ENCODE measurements at regions not wholly inside any gene's neighbourhood (a gene's known extent, or its start where the extent isn't known, plus 50 kb on each side); places are given as distances from the start of the nearest gene placed in this dataset.

- H2BK15ac ChIP-seq (ENCODE audit: low read depth, low read length), result no peak overlapping the region
- no peaks in the 10 kb centered on the region for H3K4me1 ChIP-seq (ENCODE audit: insufficient read depth, low read length)
- no peaks in the 10 kb centered on the region for H3K79me1 ChIP-seq (ENCODE audit: insufficient read depth, low read depth, low read length, poor library complexity, severe bottlenecking)
- H3K4ac ChIP-seq (ENCODE audit: low read depth, low read length), result no peak overlapping the region
- no peak overlapping the region for H2AFZ ChIP-seq (ENCODE audit: low read length)
- no peak overlapping the region for H4K8ac ChIP-seq (replicated peaks; ENCODE audit: insufficient read length, low read depth, low read length)
- H3K4me1 Mint-ChIP-seq, result no peaks in the 10 kb centered on the region
- DNase-seq, result no peak
- no peak overlapping the region for H4K5ac ChIP-seq (ENCODE audit: insufficient read length, low read depth, low read length)
- no peaks in the 10 kb centered on the region for H3K23me2 ChIP-seq (ENCODE audit: insufficient read length, low read depth, low read length, poor library complexity, severe bottlenecking)
- H3K79me2 ChIP-seq (ENCODE audit: insufficient read depth, low read length), result no peaks in the 10 kb centered on the region
- no peak for TF ChIP-seq CTCF (conservative IDR thresholded peaks at IDR 0.05)
- H2BK20ac ChIP-seq (ENCODE audit: low read depth, low read length, poor library complexity, severe bottlenecking), result no peak overlapping the region
- H3K14ac ChIP-seq (ENCODE audit: insufficient read depth, low read length), result no peak overlapping the region
- peaks cover 8 to 12% of the 10 kb centered on the region in 2 experiments for H3K9me3 Mint-ChIP-seq
- no peak overlapping the region for H3K4me3 Mint-ChIP-seq
- no peak overlapping the region for H3K27ac Mint-ChIP-seq
- H3K4me2 ChIP-seq (ENCODE audit: insufficient read depth, insufficient read length, low read length), result no peak overlapping the region
- H2BK5ac ChIP-seq (ENCODE audit: insufficient read length, low read length), result no peak overlapping the region
- H4K20me1 ChIP-seq (ENCODE audit: control insufficient read depth, insufficient read depth, insufficient read length), result no peaks in the 10 kb centered on the region
- H3K56ac ChIP-seq (ENCODE audit: insufficient read length, low read depth, low read length), result no peak overlapping the region
- no peak overlapping the region for H2BK12ac ChIP-seq (ENCODE audit: insufficient read length, low read depth, low read length)
- H3K9ac ChIP-seq (ENCODE audit: extremely low read depth, insufficient read length, low read length), result no peak overlapping the region
- no peak overlapping the region for H3K27ac ChIP-seq (ENCODE audit: insufficient read length, low read depth, low read length)
- no peaks in the 10 kb centered on the region for H3K27me3 ChIP-seq (ENCODE audit: insufficient read depth, low read length)
- no CpG with 5 or more reads among the region's 2 CpGs for WGBS (ENCODE audit: extremely low coverage, insufficient read length, low lambda C conversion rate)
- no peaks in the 10 kb centered on the region for H3K9me3 ChIP-seq (ENCODE audit: control insufficient read depth, low read depth, low read length)
- no peak overlapping the region for H2AK5ac ChIP-seq (ENCODE audit: insufficient read length, low read length)
- no peak overlapping the region for H2BK120ac ChIP-seq (ENCODE audit: low read depth, low read length, poor library complexity, severe bottlenecking)
- H3K36me3 Mint-ChIP-seq (ENCODE audit: insufficient read depth in 1 of 3, low read depth in 3 of 3), result peaks cover 4 to 8% (median 5%) of the 10 kb centered on the region in 3 experiments; a peak in 6 of 7 replicates
- H3K27me3 Mint-ChIP-seq (ENCODE audit: low read depth), result no peaks in the 10 kb centered on the region; the same call in 1 of the 2 replicates
- no peak overlapping the region for H3K23ac ChIP-seq (ENCODE audit: insufficient read length, low read depth, low read length)
- no peak overlapping the region for H3K18ac ChIP-seq (ENCODE audit: insufficient read length, low read depth, low read length)
- H3T11ph ChIP-seq (ENCODE audit: low read length), result no peak overlapping the region
- no peak overlapping the region for H4K91ac ChIP-seq (ENCODE audit: insufficient read length, low read depth, low read length)
Measured at GRCh38 chr15:46618984-46619383, 984.2 kb downstream of the SQOR start.

Measured in H9 (cell line).